ENCODE measurements at regions not wholly inside any gene's neighbourhood (a gene's known extent, or its start where the extent isn't known, plus 50 kb on each side); places are given as distances from the start of the nearest gene placed in this dataset.

DNA sequence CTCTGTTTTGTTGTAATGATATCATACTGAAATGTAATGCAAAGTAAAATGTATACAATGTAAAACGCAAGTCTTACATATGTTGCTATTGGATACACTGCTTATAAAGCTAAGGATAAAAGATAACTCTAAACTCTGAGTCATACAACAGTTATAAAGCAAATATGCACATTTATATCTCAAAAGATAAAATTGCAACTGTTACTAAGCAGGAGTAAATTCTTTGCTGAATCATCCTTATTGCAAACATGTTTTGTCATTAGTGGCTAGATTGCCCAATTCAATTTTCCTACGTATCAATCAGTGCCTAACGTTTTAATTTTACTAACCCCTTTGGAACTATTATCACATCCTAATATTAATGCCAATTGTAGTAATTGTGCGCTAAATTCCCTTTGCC lies 762.9 kb downstream of the LTN1 start:
- no peaks in the 10 kb centered on the region for H3K9me3 ChIP-seq (ENCODE audit: control insufficient read depth in 1 of 2, low read length in 2 of 2)
- Mint-ChIP-seq H3K9me3 (no peaks in the 10 kb centered on the region), H3K36me3 (no peaks in the 10 kb centered on the region), H3K27ac (no peak overlapping the region), H3K4me3 (no peak overlapping the region), H3K4me1 (no peaks in the 10 kb centered on the region), H3K27me3 (peaks cover 0 to 1% of the 10 kb centered on the region in 2 donors)
- intact Hi-C loops (cut with micrococcal nuclease), result no loop called here
- no peak for DNase-seq
- H3K27me3 ChIP-seq (ENCODE audit: insufficient read depth, low read length), result no peaks in the 10 kb centered on the region
- H3K27ac ChIP-seq (ENCODE audit: low read depth, low read length), result no peak overlapping the region
- POLR2A ChIA-PET (ENCODE audit: partially characterized antibody), result no interaction called here
- CTCF ChIA-PET (ENCODE audit: partially characterized antibody), result no interaction called here
- no peak overlapping the region for H3K4me3 ChIP-seq (ENCODE audit: low read length in 2 of 2)
- no peaks in the 10 kb centered on the region for H3K4me1 ChIP-seq (ENCODE audit: insufficient read depth, low read length)
- H3K36me3 ChIP-seq (ENCODE audit: insufficient read depth, low read length), result no peaks in the 10 kb centered on the region

GRCh38 chr21:28228636-28228995 lies 764.1 kb downstream of the LTN1 start:
- H3K27me3 Mint-ChIP-seq, result peaks cover 0 to 1% of the 10 kb centered on the region in 2 donors
- H3K9me3 Mint-ChIP-seq, result no peaks in the 10 kb centered on the region
- no peaks in the 10 kb centered on the region for H3K9me3 ChIP-seq (ENCODE audit: control insufficient read depth in 1 of 2, low read length in 2 of 2)
- no peaks in the 10 kb centered on the region for H3K4me1 ChIP-seq (ENCODE audit: insufficient read depth, low read length)
- intact Hi-C loops (cut with micrococcal nuclease), result no loop called here
- H3K27me3 ChIP-seq (ENCODE audit: insufficient read depth, low read length), result no peaks in the 10 kb centered on the region
- H3K4me1 Mint-ChIP-seq, result no peaks in the 10 kb centered on the region
- no peak overlapping the region for H3K4me3 ChIP-seq (ENCODE audit: low read length in 2 of 2)
- H3K27ac ChIP-seq (ENCODE audit: low read depth, low read length), result no peak overlapping the region
- H3K4me3 Mint-ChIP-seq, result no peak overlapping the region
- H3K27ac Mint-ChIP-seq, result no peak overlapping the region
- ChIA-PET CTCF (ENCODE audit: partially characterized antibody) (no interaction called here), POLR2A (ENCODE audit: partially characterized antibody) (no interaction called here)
- no peaks in the 10 kb centered on the region for H3K36me3 Mint-ChIP-seq
- DNase-seq, result no peak
- no peaks in the 10 kb centered on the region for H3K36me3 ChIP-seq (ENCODE audit: insufficient read depth, low read length)

- no peaks in the 10 kb centered on the region for H3K27me3 ChIP-seq (ENCODE audit: insufficient read depth, low read length)
- H3K4me3 ChIP-seq (ENCODE audit: low read length in 2 of 2), result no peak overlapping the region
- Mint-ChIP-seq H3K36me3 (no peaks in the 10 kb centered on the region), H3K27me3 (peaks cover 0 to 1% of the 10 kb centered on the region in 2 donors), H3K4me1 (no peaks in the 10 kb centered on the region), H3K4me3 (no peak overlapping the region), H3K27ac (no peak overlapping the region), H3K9me3 (no peaks in the 10 kb centered on the region)
- no peaks in the 10 kb centered on the region for H3K9me3 ChIP-seq (ENCODE audit: control insufficient read depth in 1 of 2, low read length in 2 of 2)
- intact Hi-C loops (cut with micrococcal nuclease), result no loop called here
- no peaks in the 10 kb centered on the region for H3K4me1 ChIP-seq (ENCODE audit: insufficient read depth, low read length)
- DNase-seq, result no peak
- H3K36me3 ChIP-seq (ENCODE audit: insufficient read depth, low read length), result no peaks in the 10 kb centered on the region
- POLR2A ChIA-PET (ENCODE audit: partially characterized antibody), result interaction anchor here (0.6 kb wide), 1 partner anchor 162 kb away, joined by 3 read pairs; no protein-coding TSS in a partner anchor
- no peak overlapping the region for H3K27ac ChIP-seq (ENCODE audit: low read depth, low read length)
- CTCF ChIA-PET (ENCODE audit: partially characterized antibody), result no interaction called here
Observed at GRCh38 chr21:28227881-28228635, 764.6 kb downstream of the LTN1 start.

DNA sequence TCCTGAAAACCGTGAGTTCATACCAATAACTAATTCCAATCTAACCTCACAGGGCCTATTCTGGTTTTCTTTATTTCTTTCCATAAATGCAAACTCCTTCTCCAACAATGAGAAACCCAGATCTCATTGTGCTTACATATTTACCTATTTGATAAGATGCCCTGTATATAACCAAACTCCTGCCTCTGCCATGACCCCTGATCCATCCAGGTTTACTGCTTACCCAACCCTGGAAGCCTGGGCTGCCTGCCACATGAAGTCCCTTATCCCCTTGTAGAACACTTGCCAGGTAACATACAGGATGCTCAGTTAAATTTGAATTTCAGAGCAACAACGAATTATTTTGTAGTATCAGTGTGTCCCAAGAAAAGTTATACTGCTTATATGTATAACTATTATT lies 766.1 kb downstream of the LTN1 start:
- H3K27me3 Mint-ChIP-seq, result peaks cover 0 to 1% of the 10 kb centered on the region in 2 donors
- no peaks in the 10 kb centered on the region for H3K36me3 Mint-ChIP-seq
- Histone ChIP-seq H3K36me3 (ENCODE audit: insufficient read depth, low read length) (no peaks in the 10 kb centered on the region), H3K9me3 (ENCODE audit: control insufficient read depth in 1 of 2, low read length in 2 of 2) (no peaks in the 10 kb centered on the region), H3K27me3 (ENCODE audit: insufficient read depth, low read length) (no peaks in the 10 kb centered on the region), H3K27ac (ENCODE audit: low read depth, low read length) (no peak overlapping the region), H3K4me3 (ENCODE audit: low read length in 2 of 2) (no peak overlapping the region), H3K4me1 (ENCODE audit: insufficient read depth, low read length) (no peaks in the 10 kb centered on the region)
- CTCF ChIA-PET (ENCODE audit: partially characterized antibody), result no interaction called here
- no peaks in the 10 kb centered on the region for H3K9me3 Mint-ChIP-seq
- POLR2A ChIA-PET (ENCODE audit: partially characterized antibody), result no interaction called here
- no peak overlapping the region for H3K4me3 Mint-ChIP-seq
- intact Hi-C loops (cut with micrococcal nuclease), result no loop called here
- DNase-seq, result no peak
- H3K4me1 Mint-ChIP-seq, result no peaks in the 10 kb centered on the region
- H3K27ac Mint-ChIP-seq, result no peak overlapping the region

GRCh38 chr21:28224191-28224726 lies 768.4 kb downstream of the LTN1 start:
- no peaks in the 10 kb centered on the region for H3K4me1 ChIP-seq (ENCODE audit: insufficient read depth, low read length)
- ChIA-PET POLR2A (ENCODE audit: partially characterized antibody) (no interaction called here), CTCF (ENCODE audit: partially characterized antibody) (no interaction called here)
- H3K9me3 Mint-ChIP-seq, result no peaks in the 10 kb centered on the region
- no peak overlapping the region for H3K27ac ChIP-seq (ENCODE audit: low read depth, low read length)
- no peak overlapping the region for H3K4me3 Mint-ChIP-seq
- no peaks in the 10 kb centered on the region for H3K36me3 Mint-ChIP-seq
- peaks cover 0 to 1% of the 10 kb centered on the region in 2 donors for H3K27me3 Mint-ChIP-seq
- H3K27ac Mint-ChIP-seq, result no peak overlapping the region
- no peaks in the 10 kb centered on the region for H3K4me1 Mint-ChIP-seq
- H3K27me3 ChIP-seq (ENCODE audit: insufficient read depth, low read length), result no peaks in the 10 kb centered on the region
- no peak for DNase-seq
- no peaks in the 10 kb centered on the region for H3K36me3 ChIP-seq (ENCODE audit: insufficient read depth, low read length)
- no peak overlapping the region for H3K4me3 ChIP-seq (ENCODE audit: low read length in 2 of 2)
- H3K9me3 ChIP-seq (ENCODE audit: control insufficient read depth in 1 of 2, low read length in 2 of 2), result no peaks in the 10 kb centered on the region
- intact Hi-C loops (cut with micrococcal nuclease), result no loop called here

DNA sequence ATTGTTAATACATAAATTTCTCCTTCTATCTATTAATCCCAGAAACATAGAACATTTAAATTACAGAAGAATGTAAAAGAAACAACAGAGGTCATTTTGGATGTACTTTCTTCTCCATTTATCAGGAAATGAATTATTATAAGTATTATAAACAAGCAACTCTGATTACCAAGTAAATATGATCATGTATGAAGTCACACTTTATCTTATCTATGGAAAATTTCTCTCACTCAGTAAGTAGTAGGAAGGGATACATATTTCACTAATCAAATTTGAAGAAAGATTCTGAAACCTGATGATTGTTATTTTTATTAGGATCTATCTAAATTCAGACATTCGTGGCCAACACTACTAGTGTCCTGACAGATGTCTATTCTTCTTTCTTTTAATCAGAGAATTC lies 770.7 kb downstream of the LTN1 start:
- H3K27me3 ChIP-seq (ENCODE audit: insufficient read depth, low read length), result no peaks in the 10 kb centered on the region
- peaks cover 0 to 3% (median 0%) of the 10 kb centered on the region in 8 donors for H3K9me3 Mint-ChIP-seq
- no peak overlapping the region for H3K27ac ChIP-seq (ENCODE audit: low read depth, low read length)
- no peak overlapping the region for H3K4me3 Mint-ChIP-seq
- H3K27me3 Mint-ChIP-seq, result no peaks in the 10 kb centered on the region
- no peak overlapping the region for H3K27ac Mint-ChIP-seq
- ChIA-PET CTCF (ENCODE audit: partially characterized antibody) (no interaction called here), POLR2A (ENCODE audit: partially characterized antibody) (no interaction called here)
- no peaks in the 10 kb centered on the region for H3K4me1 Mint-ChIP-seq
- no peaks in the 10 kb centered on the region for H3K36me3 Mint-ChIP-seq
- DNase-seq, result no peak
- intact Hi-C loops (cut with micrococcal nuclease), result no loop called here
- no peaks in the 10 kb centered on the region for H3K4me1 ChIP-seq (ENCODE audit: insufficient read depth, low read length)
- no peak overlapping the region for H3K4me3 ChIP-seq (ENCODE audit: low read length in 2 of 2)
- H3K9me3 ChIP-seq (ENCODE audit: control insufficient read depth in 1 of 2, low read length in 2 of 2), result no peaks in the 10 kb centered on the region
- H3K36me3 ChIP-seq (ENCODE audit: insufficient read depth, low read length), result no peaks in the 10 kb centered on the region

GRCh38 chr21:28220680-28221079 lies 772.0 kb downstream of the LTN1 start:
- peaks cover 0 to 3% (median 0%) of the 10 kb centered on the region in 8 donors for H3K9me3 Mint-ChIP-seq
- no peaks in the 10 kb centered on the region for H3K36me3 Mint-ChIP-seq
- Histone ChIP-seq H3K9me3 (ENCODE audit: control insufficient read depth in 1 of 2, low read length in 2 of 2) (no peaks in the 10 kb centered on the region), H3K36me3 (ENCODE audit: insufficient read depth, low read length) (no peaks in the 10 kb centered on the region), H3K4me3 (ENCODE audit: low read length in 2 of 2) (no peak overlapping the region), H3K27me3 (ENCODE audit: insufficient read depth, low read length) (no peaks in the 10 kb centered on the region), H3K4me1 (ENCODE audit: insufficient read depth, low read length) (no peaks in the 10 kb centered on the region), H3K27ac (ENCODE audit: low read depth, low read length) (no peak overlapping the region)
- no peaks in the 10 kb centered on the region for H3K4me1 Mint-ChIP-seq
- no peak overlapping the region for H3K27ac Mint-ChIP-seq
- POLR2A ChIA-PET (ENCODE audit: partially characterized antibody), result no interaction called here
- no peaks in the 10 kb centered on the region for H3K27me3 Mint-ChIP-seq
- H3K4me3 Mint-ChIP-seq, result no peak overlapping the region
- DNase-seq, result no peak
- CTCF ChIA-PET (ENCODE audit: partially characterized antibody), result no interaction called here
- intact Hi-C loops (cut with micrococcal nuclease), result no loop called here

Data from CD4-positive, alpha-beta memory T cell (primary cell).